ENCODE measurements at regions not wholly inside any gene's neighbourhood (a gene's known extent, or its start where the extent isn't known, plus 50 kb on each side); places are given as distances from the start of the nearest gene placed in this dataset.
A peak's percentile ranks its signal among the peaks of the same experiment; 100 is the strongest.

DNA sequence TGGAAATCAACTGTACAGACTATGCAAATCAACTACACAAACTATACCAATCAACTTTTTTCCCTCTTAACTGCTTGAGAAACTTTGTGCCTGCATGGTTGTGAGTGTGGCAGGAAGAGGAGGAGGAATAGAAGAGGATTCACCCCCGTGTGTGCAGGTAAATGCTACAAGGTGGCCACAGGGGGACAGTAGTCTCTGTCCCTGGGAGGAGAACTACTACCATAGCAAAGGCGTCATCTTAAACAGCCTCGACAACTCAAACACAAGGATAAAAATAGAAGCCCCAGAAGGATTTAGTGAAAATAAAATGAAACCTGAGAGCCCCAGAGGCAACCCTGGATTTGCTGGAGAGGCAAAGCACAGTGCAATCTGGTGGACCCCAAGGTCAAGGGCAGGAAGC lies 199.5 kb upstream of the DYNLRB2 start:
- no peak for DNase-seq
- ATAC-seq: no peak
- H3K9me3 Mint-ChIP-seq: peaks cover 0 to 3% (median 0%) of the 10 kb centered on the region in 9 donors
- H3K4me1 Mint-ChIP-seq: no peaks in the 10 kb centered on the region
- POLR2A ChIA-PET: no interaction called here
- H3K27ac Mint-ChIP-seq: peak overlapping the region in 1 of 10 donors; percentile 75
- no peaks in the 10 kb centered on the region for H3K36me3 Mint-ChIP-seq
- H3K4me3 Mint-ChIP-seq: no peak overlapping the region
- peaks cover 0 to 24% (median 7%) of the 10 kb centered on the region in 5 donors for H3K27me3 Mint-ChIP-seq

DNA sequence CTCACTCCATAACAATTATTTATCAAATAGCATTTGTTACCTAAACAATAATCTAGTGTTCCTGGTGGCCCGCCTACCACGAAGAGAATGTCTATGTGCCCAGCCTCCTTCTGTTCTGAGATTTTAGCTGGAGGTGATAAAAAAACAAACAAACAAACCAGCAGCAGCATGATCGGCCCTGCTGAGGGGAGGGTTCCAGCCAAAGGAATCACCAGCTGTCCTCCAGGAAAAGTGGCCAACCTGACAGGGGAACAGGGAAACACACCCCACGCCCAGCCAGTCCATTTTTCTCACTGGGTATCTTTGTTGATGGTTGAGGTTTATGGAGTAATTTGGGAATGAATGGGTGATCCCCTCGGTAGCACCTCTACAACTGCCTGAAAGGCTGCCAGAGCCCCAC lies 203.0 kb upstream of the DYNLRB2 start:
- H3K27ac Mint-ChIP-seq: no peak overlapping the region
- no peaks in the 10 kb centered on the region for H3K4me1 Mint-ChIP-seq
- ATAC-seq (no peak), DNase-seq (no peak)
- H3K4me3 Mint-ChIP-seq: no peak overlapping the region
- H3K9me3 Mint-ChIP-seq: no peaks in the 10 kb centered on the region
- H3K36me3 Mint-ChIP-seq: no peaks in the 10 kb centered on the region
- POLR2A ChIA-PET: no interaction called here
- H3K27me3 Mint-ChIP-seq: peaks cover 3 to 24% (median 9%) of the 10 kb centered on the region in 5 donors

DNA sequence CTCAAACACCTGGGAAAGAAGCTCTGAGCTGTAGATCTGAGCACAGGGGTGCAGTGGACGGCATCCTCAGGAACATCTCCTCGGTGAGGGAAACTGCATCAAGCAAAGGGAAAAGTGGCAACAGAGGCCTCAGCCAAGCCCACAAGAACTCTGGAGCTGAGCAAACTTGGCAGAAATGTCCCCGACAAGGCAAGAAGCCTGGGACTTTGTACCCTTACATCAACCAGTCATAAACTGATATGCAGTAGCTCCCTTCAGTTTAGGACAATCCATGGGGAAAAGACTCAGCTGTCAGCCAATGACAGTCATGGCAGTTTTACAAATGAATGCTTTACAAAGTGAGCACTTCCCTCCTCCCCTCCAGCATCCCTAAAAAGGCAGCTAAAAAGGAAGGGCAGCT lies 210.0 kb upstream of the DYNLRB2 start:
- POLR2A ChIA-PET: no interaction called here
- no peaks in the 10 kb centered on the region for H3K36me3 Mint-ChIP-seq
- ATAC-seq (no peak), DNase-seq (no peak)
- no peak overlapping the region for H3K4me3 Mint-ChIP-seq
- no peak overlapping the region for H3K27ac Mint-ChIP-seq
- H3K4me1 Mint-ChIP-seq: no peaks in the 10 kb centered on the region
- H3K9me3 Mint-ChIP-seq: no peaks in the 10 kb centered on the region
- H3K27me3 Mint-ChIP-seq: peaks cover 6 to 18% (median 10%) of the 10 kb centered on the region in 5 donors

DNA sequence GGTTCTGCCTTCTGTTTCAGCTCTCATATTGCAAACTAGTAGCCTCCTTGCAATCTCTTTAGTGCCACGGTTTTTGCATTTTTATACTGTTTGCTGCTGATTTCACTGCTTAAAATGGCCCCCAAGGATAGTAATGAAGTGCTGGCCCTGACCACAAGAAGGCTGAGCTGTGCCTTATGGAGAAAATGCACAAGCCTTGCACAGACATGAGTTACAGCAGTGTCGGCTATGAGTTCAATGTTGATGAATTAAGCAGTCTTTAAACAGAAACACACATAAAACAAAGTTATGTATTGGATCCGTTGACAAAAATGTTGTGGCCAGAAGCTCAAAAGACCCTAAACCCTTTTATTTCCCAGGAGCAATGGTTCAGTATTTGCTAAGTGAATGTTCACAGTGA lies 210.6 kb upstream of the DYNLRB2 start:
- Mint-ChIP-seq H3K9me3 (no peaks in the 10 kb centered on the region), H3K4me1 (no peaks in the 10 kb centered on the region), H3K27ac (no peak overlapping the region), H3K4me3 (no peak overlapping the region), H3K27me3 (peaks cover 5 to 18% (median 10%) of the 10 kb centered on the region in 5 donors), H3K36me3 (no peaks in the 10 kb centered on the region)
- DNase-seq (no peak), ATAC-seq (no peak)
- POLR2A ChIA-PET: no interaction called here

DNA sequence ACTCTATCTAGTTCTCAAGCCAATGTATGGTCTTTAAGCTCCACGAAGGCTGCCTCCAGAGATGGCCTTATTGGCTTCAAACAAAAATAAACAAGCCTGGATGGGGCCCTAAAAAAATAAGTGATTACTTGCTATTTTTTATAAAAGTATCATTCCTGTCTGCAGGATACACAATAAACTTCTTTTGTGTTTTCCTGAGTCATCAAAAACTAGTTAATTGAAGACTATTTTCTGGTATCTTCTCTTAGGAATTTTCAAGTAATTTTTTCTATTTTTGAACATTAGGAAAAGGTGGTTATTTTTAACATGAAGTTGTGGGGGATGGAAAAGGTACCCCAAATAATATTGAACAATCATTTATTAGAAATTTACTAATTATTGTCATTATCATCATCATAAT lies 213.1 kb upstream of the DYNLRB2 start:
- no peaks in the 10 kb centered on the region for H3K9me3 Mint-ChIP-seq
- H3K4me1 Mint-ChIP-seq: no peaks in the 10 kb centered on the region
- peaks cover 0 to 28% (median 10%) of the 10 kb centered on the region in 5 donors for H3K27me3 Mint-ChIP-seq
- ATAC-seq (no peak), DNase-seq (no peak)
- POLR2A ChIA-PET: no interaction called here
- no peak overlapping the region for H3K27ac Mint-ChIP-seq
- no peak overlapping the region for H3K4me3 Mint-ChIP-seq
- no peaks in the 10 kb centered on the region for H3K36me3 Mint-ChIP-seq

DNA sequence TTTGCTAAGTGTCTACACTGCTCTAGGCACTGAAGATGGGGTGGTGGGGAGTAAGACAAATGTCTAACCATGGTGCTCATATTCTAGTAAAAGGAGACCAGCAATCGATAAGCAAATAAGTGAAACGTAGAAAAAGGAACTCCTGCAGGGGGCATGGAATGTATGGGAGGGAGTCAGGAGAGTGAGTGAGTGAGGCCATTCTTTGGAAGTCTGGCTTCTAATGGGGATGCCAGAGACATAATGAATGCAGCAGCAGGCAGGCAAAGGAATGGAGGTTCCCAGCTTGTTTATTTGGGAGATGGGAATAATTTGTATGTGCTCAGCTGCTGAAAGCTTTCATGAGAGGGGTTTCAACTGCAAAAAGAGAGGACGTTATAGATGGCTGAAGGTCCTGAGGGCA lies 216.4 kb upstream of the DYNLRB2 start:
- DNase-seq: no peak
- no peak for ATAC-seq
- H3K4me3 Mint-ChIP-seq: no peak overlapping the region
- H3K27ac Mint-ChIP-seq: peak overlapping the region in 1 of 10 donors; percentile 22
- no peaks in the 10 kb centered on the region for H3K4me1 Mint-ChIP-seq
- H3K36me3 Mint-ChIP-seq: no peaks in the 10 kb centered on the region
- POLR2A ChIA-PET: no interaction called here
- H3K27me3 Mint-ChIP-seq: peaks cover 3 to 17% (median 6%) of the 10 kb centered on the region in 5 donors
- H3K9me3 Mint-ChIP-seq: peaks cover 0 to 2% (median 0%) of the 10 kb centered on the region in 9 donors

DNA sequence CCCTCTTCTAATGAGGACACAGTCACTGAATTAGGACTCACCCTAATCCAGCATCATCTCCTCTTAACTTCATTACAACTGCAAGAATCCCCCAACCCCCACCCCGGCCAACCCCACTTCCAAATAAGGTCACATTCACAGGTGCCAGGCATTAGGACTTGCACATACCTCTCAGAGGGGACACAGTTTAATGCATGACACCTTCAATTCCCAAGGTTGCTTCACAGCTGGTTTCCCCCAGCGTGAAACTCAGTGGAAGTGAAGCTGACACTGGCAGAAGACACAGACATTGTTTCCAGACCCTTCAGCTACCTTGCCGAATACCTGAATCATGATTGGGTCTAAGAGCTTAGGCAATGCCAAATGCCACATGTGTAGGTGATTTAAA lies 217.0 kb upstream of the DYNLRB2 start:
- Mint-ChIP-seq H3K4me3 (no peak overlapping the region), H3K36me3 (no peaks in the 10 kb centered on the region), H3K27me3 (peaks cover 3 to 23% (median 7%) of the 10 kb centered on the region in 5 donors), H3K9me3 (peaks cover 0 to 2% (median 0%) of the 10 kb centered on the region in 9 donors), H3K4me1 (no peaks in the 10 kb centered on the region), H3K27ac (no peak overlapping the region)
- DNase-seq: no peak
- POLR2A ChIA-PET: no interaction called here
- no peak for ATAC-seq

DNA sequence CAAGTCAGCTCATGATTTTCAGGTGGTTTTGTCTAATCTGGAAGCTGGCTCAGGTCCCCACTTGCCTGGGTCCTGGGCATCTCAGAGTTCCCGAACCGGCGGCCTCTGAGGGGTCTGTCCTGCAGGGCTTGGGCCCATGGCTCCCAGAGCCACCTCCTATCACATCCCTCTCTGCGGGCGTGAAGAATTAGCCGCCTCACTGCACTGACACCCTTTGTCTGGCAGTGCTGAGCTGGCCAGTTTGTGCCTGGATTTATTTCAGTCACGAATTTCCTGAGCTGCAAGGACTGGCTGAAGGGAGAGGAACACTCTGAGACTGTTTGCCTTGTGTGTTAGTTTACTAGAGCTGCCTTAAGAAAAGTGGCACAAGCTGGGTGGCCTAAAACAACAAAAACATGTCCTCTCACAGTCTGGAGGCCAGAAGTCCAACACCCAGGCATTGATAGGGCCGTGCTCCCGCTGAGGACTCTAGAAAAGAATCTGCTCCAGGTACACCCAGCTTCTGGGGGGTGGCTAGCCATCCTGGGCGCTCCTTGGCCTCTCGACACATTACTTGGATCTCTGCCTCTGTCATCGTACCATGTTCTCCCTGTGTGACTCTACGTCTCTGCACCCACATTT lies 217.5 kb upstream of the DYNLRB2 start:
- no peak overlapping the region for H3K27ac Mint-ChIP-seq
- DNase-seq (no peak), ATAC-seq (no peak)
- H3K36me3 Mint-ChIP-seq: no peaks in the 10 kb centered on the region
- no peak overlapping the region for H3K4me3 Mint-ChIP-seq
- peaks cover 6 to 28% (median 8%) of the 10 kb centered on the region in 5 donors for H3K27me3 Mint-ChIP-seq
- peaks cover 0 to 4% (median 0%) of the 10 kb centered on the region in 9 donors for H3K9me3 Mint-ChIP-seq
- no peaks in the 10 kb centered on the region for H3K4me1 Mint-ChIP-seq
- POLR2A ChIA-PET: no interaction called here

DNA sequence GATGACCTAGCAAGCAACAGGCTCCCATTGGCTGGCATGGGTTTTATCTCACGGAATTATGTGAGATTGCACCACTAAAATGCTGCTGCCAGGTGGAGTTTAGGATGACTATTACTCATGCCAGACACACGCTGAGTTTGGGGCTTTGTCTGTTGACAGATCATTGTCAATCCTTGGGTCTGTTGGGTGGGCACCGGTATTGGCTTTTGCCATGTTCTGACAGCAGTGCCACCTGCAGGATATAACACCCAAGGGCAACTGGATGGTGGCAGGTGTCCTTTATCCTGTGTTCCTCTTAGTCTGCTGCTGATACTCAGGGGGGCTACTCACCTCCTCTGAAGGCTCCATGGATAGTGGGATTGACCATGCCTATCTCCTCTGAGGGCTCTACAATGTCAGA lies 221.6 kb upstream of the DYNLRB2 start:
- Mint-ChIP-seq H3K36me3 (no peaks in the 10 kb centered on the region), H3K27ac (no peak overlapping the region), H3K27me3 (peaks cover 6 to 34% (median 11%) of the 10 kb centered on the region in 5 donors), H3K9me3 (peaks cover 0 to 4% (median 0%) of the 10 kb centered on the region in 9 donors), H3K4me3 (no peak overlapping the region), H3K4me1 (no peaks in the 10 kb centered on the region)
- no peak for ATAC-seq
- DNase-seq: no peak
- POLR2A ChIA-PET: no interaction called here

DNA sequence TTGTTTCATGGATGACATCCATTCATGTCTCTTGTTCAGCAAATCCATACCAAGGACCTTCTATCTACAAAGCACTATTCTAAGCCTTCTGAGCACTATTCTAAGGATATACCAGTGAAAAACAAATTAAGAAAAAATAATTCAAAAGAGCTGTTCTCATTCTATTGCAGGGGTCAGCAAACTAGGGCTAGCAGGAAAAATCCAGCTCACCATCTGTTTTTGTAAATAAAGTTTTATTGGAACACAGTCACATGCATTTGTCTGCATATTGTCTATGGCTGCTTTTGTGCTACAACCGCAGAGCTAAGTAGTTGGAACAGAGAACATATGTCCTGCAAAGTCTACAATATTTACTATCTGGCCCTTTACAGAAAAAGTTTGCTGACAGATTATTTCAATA lies 222.7 kb upstream of the DYNLRB2 start:
- Mint-ChIP-seq H3K9me3 (peaks cover 0 to 4% (median 0%) of the 10 kb centered on the region in 9 donors), H3K27me3 (peaks cover 6 to 36% (median 15%) of the 10 kb centered on the region in 5 donors), H3K36me3 (no peaks in the 10 kb centered on the region), H3K4me3 (no peak overlapping the region), H3K4me1 (no peaks in the 10 kb centered on the region), H3K27ac (no peak overlapping the region)
- POLR2A ChIA-PET: no interaction called here
- DNase-seq (no peak), ATAC-seq (no peak)

DNA sequence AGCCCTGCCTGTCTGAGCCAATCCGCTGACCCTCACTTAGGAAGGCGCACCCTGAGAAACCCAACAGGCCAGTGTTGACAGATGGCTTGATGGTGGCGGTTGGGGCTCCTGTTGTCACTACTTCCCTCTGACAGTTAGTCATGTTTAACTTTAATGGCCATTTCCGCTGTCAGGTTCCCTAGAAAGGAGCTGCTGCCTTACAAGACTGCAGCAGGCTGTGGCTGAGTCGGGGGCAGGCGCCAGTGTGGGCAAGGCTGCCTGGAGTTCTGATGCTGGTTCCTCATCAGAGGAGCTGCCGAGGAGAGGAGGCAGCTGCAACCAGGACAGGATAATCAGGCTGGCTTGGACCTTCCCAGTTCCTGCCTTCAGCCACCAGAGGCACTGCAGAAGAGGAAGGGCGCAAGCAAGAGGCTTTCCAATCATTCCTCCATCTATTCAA lies 223.2 kb upstream of the DYNLRB2 start:
- POLR2A ChIA-PET: no interaction called here
- H3K36me3 Mint-ChIP-seq: no peaks in the 10 kb centered on the region
- no peak overlapping the region for H3K4me3 Mint-ChIP-seq
- no peak for ATAC-seq
- no peaks in the 10 kb centered on the region for H3K4me1 Mint-ChIP-seq
- DNase-seq: no peak
- H3K9me3 Mint-ChIP-seq: peaks cover 0 to 4% (median 0%) of the 10 kb centered on the region in 9 donors
- no peak overlapping the region for H3K27ac Mint-ChIP-seq
- H3K27me3 Mint-ChIP-seq: peaks cover 9 to 41% (median 15%) of the 10 kb centered on the region in 5 donors

DNA sequence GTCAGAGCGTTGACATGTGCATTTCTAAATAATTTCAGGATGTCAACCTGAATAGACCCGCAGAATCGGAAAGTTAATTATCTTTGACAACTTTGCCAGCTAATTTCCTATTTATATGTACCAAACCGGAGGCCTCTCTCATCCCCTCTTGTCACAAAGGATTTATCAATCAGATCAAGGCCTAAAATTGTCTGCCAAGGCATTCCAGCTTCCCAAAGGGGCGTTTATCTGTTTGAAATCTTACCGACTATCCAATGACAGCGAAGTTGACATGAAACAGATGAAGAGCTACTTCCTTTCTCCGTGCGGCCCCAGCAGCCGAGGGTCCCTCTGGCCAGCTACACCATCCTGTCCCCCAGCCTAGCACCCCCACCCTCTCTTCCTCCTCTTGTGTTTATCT lies 223.7 kb upstream of the DYNLRB2 start:
- POLR2A ChIA-PET: no interaction called here
- DNase-seq (no peak), ATAC-seq (no peak)
- no peaks in the 10 kb centered on the region for H3K36me3 Mint-ChIP-seq
- no peak overlapping the region for H3K4me3 Mint-ChIP-seq
- H3K27ac Mint-ChIP-seq: no peak overlapping the region
- H3K4me1 Mint-ChIP-seq: no peaks in the 10 kb centered on the region
- peaks cover 9 to 44% (median 15%) of the 10 kb centered on the region in 5 donors for H3K27me3 Mint-ChIP-seq
- H3K9me3 Mint-ChIP-seq: peaks cover 0 to 4% (median 0%) of the 10 kb centered on the region in 9 donors

DNA sequence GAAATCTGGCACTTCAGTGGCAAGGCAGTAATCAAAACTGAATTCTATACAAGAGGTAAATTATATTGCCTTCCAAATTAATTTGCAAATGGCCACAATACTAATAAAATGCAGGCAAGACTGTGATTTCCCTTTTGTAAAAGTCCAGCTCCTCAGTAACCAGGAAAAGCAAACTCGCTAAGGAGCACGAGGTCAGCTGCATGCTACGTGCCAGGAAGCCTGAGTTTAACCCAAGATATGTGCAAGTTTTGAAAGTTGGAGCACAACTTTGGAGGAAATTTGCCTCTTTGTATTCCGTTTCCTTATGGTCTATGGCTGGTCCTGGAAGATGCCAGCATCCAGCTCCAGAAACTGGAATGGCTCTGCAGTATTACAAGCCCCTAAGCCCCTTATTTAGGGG lies 226.8 kb upstream of the DYNLRB2 start:
- POLR2A ChIA-PET: no interaction called here
- Mint-ChIP-seq H3K4me1 (no peaks in the 10 kb centered on the region), H3K9me3 (peaks cover 0 to 4% (median 0%) of the 10 kb centered on the region in 9 donors), H3K36me3 (no peaks in the 10 kb centered on the region), H3K27ac (no peak overlapping the region), H3K4me3 (no peak overlapping the region), H3K27me3 (peaks cover 9 to 34% (median 13%) of the 10 kb centered on the region in 5 donors)
- DNase-seq (no peak), ATAC-seq (no peak)

DNA sequence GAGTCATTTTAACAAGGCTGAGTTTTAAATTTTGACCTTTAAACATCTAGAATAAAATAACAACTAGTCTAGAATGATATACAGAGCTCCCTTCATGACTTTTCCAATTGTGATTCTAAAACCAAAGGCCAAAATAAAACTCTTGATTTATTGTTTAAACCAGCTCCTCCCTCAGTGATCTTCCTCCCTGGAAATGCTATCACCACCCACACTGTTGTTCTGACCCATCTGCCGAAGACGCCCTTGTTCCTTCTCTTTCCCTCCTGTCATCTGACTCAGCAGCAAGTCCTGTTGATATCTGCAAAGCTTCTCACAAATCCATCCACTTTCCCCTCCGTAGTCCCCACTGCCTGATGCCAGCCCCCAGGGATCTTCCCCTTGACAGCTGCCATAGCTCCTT lies 231.6 kb upstream of the DYNLRB2 start:
- no peak overlapping the region for H3K4me3 Mint-ChIP-seq
- ATAC-seq: no peak
- H3K27me3 Mint-ChIP-seq: peaks cover 8 to 27% (median 9%) of the 10 kb centered on the region in 5 donors
- H3K9me3 Mint-ChIP-seq: peaks cover 0 to 3% (median 0%) of the 10 kb centered on the region in 9 donors
- no peak overlapping the region for H3K27ac Mint-ChIP-seq
- no peak for DNase-seq
- H3K36me3 Mint-ChIP-seq: no peaks in the 10 kb centered on the region
- no peaks in the 10 kb centered on the region for H3K4me1 Mint-ChIP-seq
- POLR2A ChIA-PET: no interaction called here

Measured in naive thymus-derived CD8-positive, alpha-beta T cell (primary cell).